ENCODE measurements at regions not wholly inside any gene's neighbourhood (a gene's known extent, or its start where the extent isn't known, plus 50 kb on each side); places are given as distances from the start of the nearest gene placed in this dataset.

- TF ChIP-seq EP300 (IDR thresholded peaks at IDR 0.05), result no peak
- TF ChIP-seq, protein P1, sequence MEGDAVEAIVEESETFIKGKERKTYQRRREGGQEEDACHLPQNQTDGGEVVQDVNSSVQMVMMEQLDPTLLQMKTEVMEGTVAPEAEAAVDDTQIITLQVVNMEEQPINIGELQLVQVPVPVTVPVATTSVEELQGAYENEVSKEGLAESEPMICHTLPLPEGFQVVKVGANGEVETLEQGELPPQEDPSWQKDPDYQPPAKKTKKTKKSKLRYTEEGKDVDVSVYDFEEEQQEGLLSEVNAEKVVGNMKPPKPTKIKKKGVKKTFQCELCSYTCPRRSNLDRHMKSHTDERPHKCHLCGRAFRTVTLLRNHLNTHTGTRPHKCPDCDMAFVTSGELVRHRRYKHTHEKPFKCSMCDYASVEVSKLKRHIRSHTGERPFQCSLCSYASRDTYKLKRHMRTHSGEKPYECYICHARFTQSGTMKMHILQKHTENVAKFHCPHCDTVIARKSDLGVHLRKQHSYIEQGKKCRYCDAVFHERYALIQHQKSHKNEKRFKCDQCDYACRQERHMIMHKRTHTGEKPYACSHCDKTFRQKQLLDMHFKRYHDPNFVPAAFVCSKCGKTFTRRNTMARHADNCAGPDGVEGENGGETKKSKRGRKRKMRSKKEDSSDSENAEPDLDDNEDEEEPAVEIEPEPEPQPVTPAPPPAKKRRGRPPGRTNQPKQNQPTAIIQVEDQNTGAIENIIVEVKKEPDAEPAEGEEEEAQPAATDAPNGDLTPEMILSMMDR (IDR thresholded peaks at IDR 0.05), result no peak
Observed at GRCh38 chr11:109165035-109165434, 257.0 kb upstream of the C11orf87 start.

Data from upper lobe of left lung (tissue), 4 donors.